GM18517 (cell line): ENCODE measurements at regions not wholly inside any gene's neighbourhood (a gene's known extent, or its start where the extent isn't known, plus 50 kb on each side); places are given as distances from the start of the nearest gene placed in this dataset.
"Not testable (repeated sequence)": the region's sequence is repeated elsewhere in the genome, so short reads cannot be mapped to it uniquely, and the experiment has no call there.

Experiments
- ATAC-seq: cut with Tn5 transposase; IDR thresholded peaks from one replicate; pipeline ENCODE4 v1.9.1; 2021; ENCODE audit warnings: mild to moderate bottlenecking, moderate library complexity; ENCODE audit not compliant: unreplicated experiment

- ATAC-seq = no peak
Observed at GRCh38 chr1:221497046-221497445, 244.8 kb downstream of the DUSP10 start.

GRCh38 chr1:221503268-221503667 lies 238.6 kb downstream of the DUSP10 start:
- no peak for ATAC-seq

- ATAC-seq = no peak
Observed at GRCh38 chr1:221509575-221510355, 232.1 kb downstream of the DUSP10 start.

- no peak for ATAC-seq
Observed at GRCh38 chr1:221510793-221511503, 230.9 kb downstream of the DUSP10 start.

- ATAC-seq = no peak
Observed at GRCh38 chr1:221511797-221512196, 230.1 kb downstream of the DUSP10 start.

- no peak for ATAC-seq
Observed at GRCh38 chr1:221514806-221515205, 227.1 kb downstream of the DUSP10 start.

- ATAC-seq = no peak
Observed at GRCh38 chr1:221515496-221515895, 226.4 kb downstream of the DUSP10 start.

GRCh38 chr1:221517961-221518360 lies 223.9 kb downstream of the DUSP10 start:
- ATAC-seq = no peak

GRCh38 chr1:221520250-221520649 lies 221.6 kb downstream of the DUSP10 start:
- ATAC-seq = no peak

GRCh38 chr1:221521686-221522085 lies 220.2 kb downstream of the DUSP10 start:
- no peak for ATAC-seq

- ATAC-seq = no peak
Observed at GRCh38 chr1:221522529-221522940, 219.4 kb downstream of the DUSP10 start.

GRCh38 chr1:221525749-221526148 lies 216.1 kb downstream of the DUSP10 start:
- no peak for ATAC-seq

- no peak for ATAC-seq
Observed at GRCh38 chr1:221527302-221527701, 214.6 kb downstream of the DUSP10 start.

- no peak for ATAC-seq
Observed at GRCh38 chr1:221527886-221528624, 213.8 kb downstream of the DUSP10 start.

- not testable (repeated sequence) for ATAC-seq
Observed at GRCh38 chr1:221530159-221530558, 211.7 kb downstream of the DUSP10 start.

GRCh38 chr1:221530791-221531190 lies 211.1 kb downstream of the DUSP10 start:
- ATAC-seq = no peak

- ATAC-seq = no peak
Observed at GRCh38 chr1:221532071-221532773, 209.7 kb downstream of the DUSP10 start.

- no peak for ATAC-seq
Observed at GRCh38 chr1:221541296-221541695, 200.6 kb downstream of the DUSP10 start.

- no peak for ATAC-seq
Observed at GRCh38 chr1:221543529-221544120, 198.3 kb downstream of the DUSP10 start.

- no peak for ATAC-seq
Observed at GRCh38 chr1:221548942-221549341, 192.9 kb downstream of the DUSP10 start.

GRCh38 chr1:221549815-221550214 lies 192.1 kb downstream of the DUSP10 start:
- ATAC-seq = no peak
